OCI-LY7 (cell line): ENCODE measurements at regions not wholly inside any gene's neighbourhood (a gene's known extent, or its start where the extent isn't known, plus 50 kb on each side); places are given as distances from the start of the nearest gene placed in this dataset.

ENCODE experiments used
- BruUV-seq: library from RNA; stranded (reverse); fragments of 400-500 nt; replicated peaks from 2 replicates; lab custom pipeline; 2021; lab: Mats Ljungman, UMichigan
- CTCF ChIA-PET: fragments of 300-600 bp; sonication (Branson Sonifier 250); formaldehyde crosslinking; loops from one replicate; lab custom pipeline; 2022; ENCODE audit warnings: antibody characterized with exemption; ENCODE audit not compliant: unreplicated experiment; lab: Charles Lee
- POLR2A ChIA-PET: fragments of 300-600 bp; sonication (Branson Sonifier 250); formaldehyde crosslinking; loops from one replicate; lab custom pipeline; 2022; ENCODE audit warnings: antibody characterized with exemption; lab: Charles Lee
- DNase-seq: peaks from one replicate; pipeline ENCODE4 v3.0.0-alpha.2; 2015; ENCODE audit warnings: low spot score
- H2AFZ ChIP-seq: fragments of 200-600 bp; sonication (generic), shearing (Covaris generic); 2 replicates; pipeline ENCODE4 v1.6.1; 2014; ENCODE audit warnings: mild to moderate bottlenecking, antibody characterized with exemption, low read length, moderate library complexity
- H3K27ac ChIP-seq: fragments of 200-600 bp; sonication (generic); 2 replicates; pipeline ENCODE4 v1.5.1; 2014; ENCODE audit warnings: mixed run types, low read depth, mild to moderate bottlenecking, moderate library complexity, low read length, inconsistent platforms; ENCODE audit not compliant: poor library complexity, severe bottlenecking
- H3K36me3 ChIP-seq: fragments of 200-600 bp; sonication (generic); 2 replicates; pipeline ENCODE4 v1.6.1; 2014; ENCODE audit warnings: mild to moderate bottlenecking, antibody characterized with exemption, low read length, moderate library complexity, mixed read lengths; ENCODE audit not compliant: insufficient read depth
- H3K4me1 ChIP-seq: fragments of 200-600 bp; sonication (generic); 2 replicates; pipeline ENCODE4 v1.5.1; 2014; ENCODE audit warnings: mild to moderate bottlenecking, low read length; ENCODE audit not compliant: insufficient read depth, poor library complexity, severe bottlenecking
- H3K4me2 ChIP-seq: fragments of 200-600 bp; sonication (generic); 2 replicates; pipeline ENCODE4 v1.6.1; 2014; ENCODE audit warnings: mild to moderate bottlenecking, low read length
- H3K4me3 ChIP-seq: fragments of 200-600 bp; sonication (generic); 2 replicates; pipeline ENCODE4 v1.5.1; 2014; ENCODE audit warnings: mild to moderate bottlenecking, low read depth, low read length; ENCODE audit not compliant: poor library complexity, severe bottlenecking
- H3K79me2 ChIP-seq: fragments of 200-600 bp; sonication (generic); 2 replicates; pipeline ENCODE4 v1.6.1; 2016; ENCODE audit warnings: low read depth, mild to moderate bottlenecking, low read length, moderate library complexity, mixed read lengths; ENCODE audit not compliant: insufficient read depth
- H3K9me2 ChIP-seq: fragments of 200-600 bp; sonication (generic); 2 replicates; pipeline ENCODE4 v1.6.1; 2016; ENCODE audit warnings: mild to moderate bottlenecking, low read length, mixed read lengths; ENCODE audit not compliant: insufficient read depth
- H3K9me3 ChIP-seq: fragments of 200-600 bp; sonication (generic); 2 replicates; pipeline ENCODE4 v1.6.1; 2014; ENCODE audit warnings: mild to moderate bottlenecking, mixed run types, low read length, mixed read lengths
- H4K20me1 ChIP-seq: fragments of 200-600 bp; sonication (generic); 2 replicates; pipeline ENCODE4 v1.6.1; 2014; ENCODE audit warnings: mild to moderate bottlenecking, antibody characterized with exemption, low read length, moderate library complexity, mixed read lengths; ENCODE audit not compliant: insufficient read depth
- EZH2phosphoT487 ChIP-seq: fragments of 200-600 bp; sonication (generic); IDR thresholded peaks from 2 replicates; pipeline ENCODE4 v1.6.1; 2018; ENCODE audit warnings: low read depth, borderline replicate concordance, mild to moderate bottlenecking, mixed run types, antibody characterized with exemption, low read length, moderate library complexity, mixed read lengths
- intact Hi-C: fragments of 100-400 bp; cut with micrococcal nuclease; formaldehyde crosslinking; loops from one replicate; pipeline ENCODE4 v1.10.0; 2022; ENCODE audit not compliant: unreplicated experiment
- TF ChIP-seq, protein P1 (sequence below): fragments of 200-600 bp; sonication (generic); conservative IDR thresholded peaks from 2 replicates; pipeline ENCODE4 v1.5.1; 2014; ENCODE audit warnings: mild to moderate bottlenecking, antibody characterized with exemption, low read length, moderate library complexity, mixed read lengths

DNA sequence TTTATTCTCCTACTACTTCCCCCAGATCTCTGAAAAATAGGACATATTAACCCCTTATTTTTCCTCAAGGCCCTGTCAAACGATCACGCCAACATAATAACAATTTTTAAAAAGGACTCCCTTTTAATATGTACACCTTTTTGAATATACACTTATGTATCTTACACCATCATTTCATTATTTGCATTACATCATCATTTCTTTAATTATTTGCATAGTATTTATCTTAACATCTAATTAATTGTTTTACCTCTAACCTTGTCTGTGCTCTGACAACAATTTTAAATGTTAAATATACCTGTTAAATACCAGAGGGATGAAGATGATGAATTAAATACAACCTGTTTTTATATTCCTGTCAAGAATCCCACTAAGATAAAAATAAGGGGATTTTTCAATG, 432.2 kb downstream of the PTPRC start:
- no peak overlapping the region for H3K4me2 ChIP-seq
- no peaks in the 10 kb centered on the region for H3K9me2 ChIP-seq
- peaks cover 5% of the 10 kb centered on the region for H3K4me1 ChIP-seq
- no TSS peak for BruUV-seq
- ChIA-PET POLR2A (interaction anchor here (0.7 kb wide), 1 partner anchor 502 kb away, joined by 3 read pairs; no protein-coding TSS in a partner anchor), CTCF (no interaction called here)
- no peaks in the 10 kb centered on the region for H3K9me3 ChIP-seq
- DNase-seq, result no peak
- no peaks in the 10 kb centered on the region for H3K79me2 ChIP-seq
- H3K4me3 ChIP-seq, result no peak overlapping the region
- no peak overlapping the region for H3K27ac ChIP-seq
- TF ChIP-seq, protein P1, sequence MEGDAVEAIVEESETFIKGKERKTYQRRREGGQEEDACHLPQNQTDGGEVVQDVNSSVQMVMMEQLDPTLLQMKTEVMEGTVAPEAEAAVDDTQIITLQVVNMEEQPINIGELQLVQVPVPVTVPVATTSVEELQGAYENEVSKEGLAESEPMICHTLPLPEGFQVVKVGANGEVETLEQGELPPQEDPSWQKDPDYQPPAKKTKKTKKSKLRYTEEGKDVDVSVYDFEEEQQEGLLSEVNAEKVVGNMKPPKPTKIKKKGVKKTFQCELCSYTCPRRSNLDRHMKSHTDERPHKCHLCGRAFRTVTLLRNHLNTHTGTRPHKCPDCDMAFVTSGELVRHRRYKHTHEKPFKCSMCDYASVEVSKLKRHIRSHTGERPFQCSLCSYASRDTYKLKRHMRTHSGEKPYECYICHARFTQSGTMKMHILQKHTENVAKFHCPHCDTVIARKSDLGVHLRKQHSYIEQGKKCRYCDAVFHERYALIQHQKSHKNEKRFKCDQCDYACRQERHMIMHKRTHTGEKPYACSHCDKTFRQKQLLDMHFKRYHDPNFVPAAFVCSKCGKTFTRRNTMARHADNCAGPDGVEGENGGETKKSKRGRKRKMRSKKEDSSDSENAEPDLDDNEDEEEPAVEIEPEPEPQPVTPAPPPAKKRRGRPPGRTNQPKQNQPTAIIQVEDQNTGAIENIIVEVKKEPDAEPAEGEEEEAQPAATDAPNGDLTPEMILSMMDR, result no peak
- TF ChIP-seq EZH2phosphoT487, result no peak
- H2AFZ ChIP-seq, result no peak overlapping the region
- no peaks in the 10 kb centered on the region for H3K36me3 ChIP-seq
- H4K20me1 ChIP-seq, result no peaks in the 10 kb centered on the region
- intact Hi-C loops, result loop anchor here (2.0 kb wide), 1 partner anchor 20 kb away; no protein-coding TSS in a partner anchor

- Histone ChIP-seq H3K36me3 (no peaks in the 10 kb centered on the region), H2AFZ (no peak overlapping the region), H3K79me2 (no peaks in the 10 kb centered on the region), H3K9me2 (no peaks in the 10 kb centered on the region), H3K27ac (no peak overlapping the region), H3K4me2 (no peak overlapping the region), H3K9me3 (no peaks in the 10 kb centered on the region), H3K4me1 (peaks cover 5% of the 10 kb centered on the region), H4K20me1 (no peaks in the 10 kb centered on the region), H3K4me3 (no peak overlapping the region)
- no TSS peak for BruUV-seq
- ChIA-PET CTCF (no interaction called here), POLR2A (interaction anchor here (0.8 to 3.2 kb wide), 6 partner anchors 8 to 392 kb away, joined by 3 to 23 read pairs (median 4); no protein-coding TSS in a partner anchor)
- intact Hi-C loops, result no loop called here
- TF ChIP-seq EZH2phosphoT487, result no peak
- TF ChIP-seq, protein P1, result no peak
- no peak for DNase-seq
Observed at GRCh38 chr1:199073166-199073565, 434.3 kb downstream of the PTPRC start.

DNA sequence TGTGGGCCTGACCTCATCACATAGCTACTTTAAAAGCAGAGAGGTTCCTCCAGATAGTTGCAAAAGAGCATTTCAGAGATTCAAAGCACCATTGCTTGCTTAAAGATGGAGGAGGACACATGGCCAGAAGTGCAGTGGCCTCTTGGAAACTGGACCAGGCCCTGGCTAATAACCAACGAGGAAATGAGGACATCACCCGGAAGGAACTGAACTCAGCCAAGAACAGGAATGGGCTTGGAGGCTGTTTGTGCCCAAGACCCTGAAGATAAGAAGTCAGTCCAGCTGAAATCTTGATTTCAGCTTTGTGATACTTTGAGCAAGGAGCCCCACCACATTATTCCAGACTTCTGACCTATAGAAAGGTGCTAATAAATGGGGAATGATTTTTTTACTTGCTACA, 437.0 kb downstream of the PTPRC start:
- TF ChIP-seq, protein P1, result no peak
- no peak for TF ChIP-seq EZH2phosphoT487
- H3K9me2 ChIP-seq, result no peaks in the 10 kb centered on the region
- H3K4me3 ChIP-seq, result no peak overlapping the region
- H3K4me2 ChIP-seq, result no peak overlapping the region
- H3K36me3 ChIP-seq, result no peaks in the 10 kb centered on the region
- H3K4me1 ChIP-seq, result no peaks in the 10 kb centered on the region
- DNase-seq, result no peak
- no peak overlapping the region for H3K27ac ChIP-seq
- ChIA-PET CTCF (no interaction called here), POLR2A (interaction anchor here (1.8 to 3.2 kb wide), 3 partner anchors 8 to 34 kb away, joined by 6 to 23 read pairs (median 8); no protein-coding TSS in a partner anchor)
- no peaks in the 10 kb centered on the region for H4K20me1 ChIP-seq
- intact Hi-C loops, result no loop called here
- H2AFZ ChIP-seq, result no peak overlapping the region
- no peaks in the 10 kb centered on the region for H3K9me3 ChIP-seq
- no TSS peak for BruUV-seq
- H3K79me2 ChIP-seq, result no peaks in the 10 kb centered on the region
